Stimulated activated CD4-positive, alpha-beta T cell treated with anti-CD3 and anti-CD28 coated beads, Interleukin-12 subunit alpha, Interleukin-12 subunit beta, amount 100 ng/mL, for 4 hours (primary cell): ENCODE measurements at regions not wholly inside any gene's neighbourhood (a gene's known extent, or its start where the extent isn't known, plus 50 kb on each side); places are given as distances from the start of the nearest gene placed in this dataset.

Experiments
- DNase-seq: peaks from one replicate; pipeline ENCODE4 v3.0.0-alpha.2; 2020

DNA sequence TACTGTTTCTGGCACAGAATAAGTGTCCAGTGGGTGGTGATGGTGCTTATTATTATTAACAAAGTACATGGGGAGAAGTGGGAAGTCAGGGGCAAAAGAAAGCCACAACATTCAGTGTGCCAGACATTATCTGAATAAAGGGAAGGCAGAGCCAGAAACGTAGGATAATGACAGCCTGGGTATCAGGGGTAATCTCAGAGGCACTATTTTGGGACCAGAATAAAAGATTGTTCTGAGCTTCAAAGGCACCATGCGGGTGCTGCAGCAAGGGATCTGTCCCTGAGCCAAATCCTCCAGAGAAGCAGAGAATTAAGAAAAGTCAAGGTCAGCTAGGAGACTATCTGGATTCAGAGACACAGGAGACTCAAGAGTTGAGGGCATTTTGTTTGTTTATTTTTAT is 328.8 kb upstream of the GATB start:
- DNase-seq, result no peak

- no peak for DNase-seq
Observed at GRCh38 chr4:152087335-152087734, 326.5 kb upstream of the GATB start.

DNA sequence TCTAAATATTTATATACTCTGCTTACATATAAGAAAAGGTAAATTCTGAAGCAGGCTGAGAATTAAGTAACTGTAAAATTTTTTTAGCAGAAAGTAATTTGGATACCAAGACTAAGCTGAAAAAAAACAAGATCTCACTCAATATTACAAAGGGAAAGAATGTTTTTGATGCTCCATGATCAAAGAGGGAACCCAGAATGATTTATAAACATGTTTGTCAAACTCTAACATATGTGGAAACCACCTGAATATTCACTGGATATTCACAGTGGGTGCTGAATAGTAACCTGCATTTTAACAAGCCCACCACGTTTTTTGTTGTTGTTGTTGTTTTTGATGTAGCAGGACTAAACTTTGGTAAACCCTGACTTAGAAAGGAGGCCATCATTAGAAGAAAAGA is 324.9 kb upstream of the GATB start:
- no peak for DNase-seq

DNA sequence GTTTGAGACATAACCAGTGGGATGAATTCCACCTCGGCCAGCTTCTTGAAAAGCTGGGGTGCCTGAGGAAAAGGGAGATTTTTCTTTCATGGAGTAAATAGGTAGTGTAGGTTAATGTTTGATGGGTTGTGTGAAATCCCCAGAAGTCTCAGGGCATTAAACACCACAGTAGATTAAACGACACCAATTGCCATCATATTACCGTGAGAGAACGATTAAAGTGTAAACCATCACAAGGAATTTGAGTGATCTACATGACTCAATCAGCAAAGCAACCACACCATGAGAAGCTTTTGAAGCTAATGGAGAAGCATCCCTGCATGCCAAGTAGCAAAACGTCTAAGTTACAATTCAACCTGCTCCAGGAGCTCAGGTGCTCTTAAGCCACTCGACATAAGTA is 322.5 kb upstream of the GATB start:
- DNase-seq, result no peak

DNA sequence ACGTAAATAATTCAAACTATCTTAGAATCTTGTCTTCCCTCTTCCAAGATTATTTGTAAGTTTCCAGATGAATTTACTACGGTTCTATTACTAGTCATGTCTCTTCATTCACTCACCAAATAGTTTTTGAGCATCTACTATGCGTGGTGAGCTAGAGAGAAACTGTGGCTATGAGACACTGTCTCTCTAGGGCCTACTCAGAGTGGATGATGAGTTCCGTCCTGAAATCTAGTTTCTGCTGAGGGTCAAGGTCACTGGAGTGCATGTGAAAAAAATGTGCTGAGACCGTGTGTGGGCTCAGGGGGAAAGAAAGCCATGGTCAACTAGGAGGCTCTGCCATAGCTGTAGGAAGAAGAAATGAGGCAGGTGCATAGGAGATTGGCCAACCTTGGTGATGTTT is 320.2 kb upstream of the GATB start:
- DNase-seq, result no peak

GRCh38 chr4:152079543-152080293 is 318.9 kb upstream of the GATB start:
- DNase-seq, result no peak

- DNase-seq, result no peak
Observed at GRCh38 chr4:152079079-152079478, 318.3 kb upstream of the GATB start.

- DNase-seq, result no peak
Observed at GRCh38 chr4:152077582-152077981, 316.8 kb upstream of the GATB start.

- no peak for DNase-seq
Observed at GRCh38 chr4:152075253-152075928, 314.6 kb upstream of the GATB start.

- DNase-seq, result no peak
Observed at GRCh38 chr4:152074573-152074972, 313.8 kb upstream of the GATB start.

DNA sequence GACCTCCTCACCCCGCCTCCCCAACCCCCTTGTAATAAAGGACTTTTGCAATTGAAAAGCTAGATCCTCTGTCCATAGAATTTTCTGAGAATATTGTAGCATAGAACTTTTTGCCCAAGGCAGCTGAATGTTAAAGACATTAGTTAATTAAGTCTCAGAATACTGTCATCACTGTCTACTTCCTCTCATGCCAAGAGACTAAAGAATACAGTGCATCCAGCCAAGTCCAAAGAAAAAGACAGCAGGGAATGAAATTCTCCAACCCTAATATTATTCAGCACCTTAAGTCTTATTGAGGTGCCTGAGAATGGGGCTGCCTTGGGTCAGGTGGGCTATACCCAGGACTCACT is 313.3 kb upstream of the GATB start:
- DNase-seq, result no peak

DNA sequence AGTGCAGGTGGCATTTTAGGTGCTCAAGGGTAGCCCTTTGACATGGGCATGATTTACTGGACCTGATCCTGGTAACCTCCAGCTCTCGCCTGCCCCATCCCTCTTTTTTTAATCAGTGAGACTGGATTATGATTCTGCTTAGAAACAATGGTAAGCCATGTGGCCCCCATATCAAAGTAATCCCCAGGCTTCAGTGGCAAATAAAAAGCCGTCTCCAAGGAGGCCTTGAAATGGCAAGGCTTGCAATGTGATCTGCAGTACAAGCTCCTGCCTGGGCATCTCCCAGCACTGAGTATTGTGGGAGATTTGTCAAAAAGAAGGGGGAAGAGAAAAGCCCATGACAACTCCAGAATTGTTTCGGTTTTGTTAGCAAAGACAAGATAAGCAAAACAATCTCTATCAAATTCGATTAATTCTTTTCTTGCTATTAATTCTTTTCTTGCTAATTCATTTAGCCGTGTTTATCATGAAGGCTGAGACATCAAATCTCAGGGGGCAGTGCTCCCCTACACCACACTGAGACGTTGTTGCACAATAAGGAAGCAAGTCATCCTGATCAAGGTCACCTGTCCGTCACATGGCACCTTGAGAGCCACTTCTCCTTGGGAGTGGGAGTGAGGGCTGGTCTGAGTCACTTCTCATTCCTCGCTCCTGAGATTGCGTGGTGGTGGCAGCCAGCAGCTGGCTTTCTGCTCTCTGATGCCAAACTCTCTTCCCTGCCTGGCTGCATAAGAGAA is 312.7 kb upstream of the GATB start:
- no peak for DNase-seq

DNA sequence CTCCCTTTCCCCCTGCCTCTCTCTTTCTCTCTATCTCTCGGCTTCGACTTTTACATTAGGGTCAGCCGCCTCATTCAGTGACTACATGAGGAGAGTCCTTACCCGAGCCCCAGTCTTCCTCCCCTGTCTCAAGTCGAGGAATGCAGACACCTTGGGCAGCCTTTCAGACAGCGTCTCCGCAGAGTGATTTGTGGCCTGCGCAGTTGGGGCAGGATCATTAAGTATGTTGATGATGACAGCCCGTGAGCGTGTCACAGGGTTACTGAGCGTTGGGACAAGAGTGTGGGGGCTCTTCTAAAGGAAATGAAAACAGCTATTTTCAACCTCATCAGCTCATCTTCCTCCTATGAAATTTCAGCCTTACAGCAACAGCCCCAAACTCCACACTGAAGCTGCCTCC is 312.1 kb upstream of the GATB start:
- DNase-seq, result no peak

DNA sequence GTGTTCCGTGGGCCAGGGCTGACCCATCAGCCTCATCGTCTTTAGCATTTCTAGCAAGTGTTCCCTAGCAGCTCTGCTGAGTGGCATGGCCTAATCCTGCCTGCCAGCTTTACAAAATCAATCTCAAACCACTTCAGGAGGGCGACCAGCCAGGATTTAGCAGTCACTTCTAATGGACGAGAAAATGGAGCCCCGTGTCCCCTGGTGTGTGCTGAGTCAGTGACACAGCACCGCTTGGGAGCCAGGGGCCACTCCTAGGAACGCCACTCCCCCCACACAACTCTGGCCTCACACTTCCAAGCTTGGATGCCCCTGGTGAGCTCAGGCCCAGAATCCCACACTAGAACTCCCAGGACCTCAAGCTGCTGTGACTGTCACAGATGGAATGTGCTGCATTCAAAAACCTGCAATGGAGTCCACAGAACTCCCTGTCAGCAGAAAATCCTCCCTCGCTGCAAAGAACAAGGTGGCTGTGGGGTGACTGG is 311.2 kb upstream of the GATB start:
- DNase-seq, result no peak

DNA sequence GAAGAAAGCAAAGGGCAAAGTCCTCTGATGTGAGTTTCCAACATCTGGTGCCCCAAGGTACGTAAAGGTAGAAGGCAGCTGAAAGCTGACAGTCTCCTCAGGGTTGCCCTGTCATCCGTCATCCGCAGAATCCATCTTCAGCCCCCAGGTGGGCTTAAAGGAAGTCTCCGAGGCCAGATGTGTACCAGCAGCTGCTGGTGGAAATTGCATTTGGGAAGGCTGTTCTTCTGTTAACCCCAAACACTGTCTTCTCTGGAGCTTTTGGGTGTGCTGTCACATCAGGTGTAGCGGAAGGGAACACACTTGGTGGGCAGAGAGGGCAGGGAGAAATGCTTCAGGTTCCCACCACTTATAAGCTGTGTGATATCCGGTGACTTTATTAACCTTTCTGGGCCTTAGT is 310.0 kb upstream of the GATB start:
- DNase-seq, result no peak

DNA sequence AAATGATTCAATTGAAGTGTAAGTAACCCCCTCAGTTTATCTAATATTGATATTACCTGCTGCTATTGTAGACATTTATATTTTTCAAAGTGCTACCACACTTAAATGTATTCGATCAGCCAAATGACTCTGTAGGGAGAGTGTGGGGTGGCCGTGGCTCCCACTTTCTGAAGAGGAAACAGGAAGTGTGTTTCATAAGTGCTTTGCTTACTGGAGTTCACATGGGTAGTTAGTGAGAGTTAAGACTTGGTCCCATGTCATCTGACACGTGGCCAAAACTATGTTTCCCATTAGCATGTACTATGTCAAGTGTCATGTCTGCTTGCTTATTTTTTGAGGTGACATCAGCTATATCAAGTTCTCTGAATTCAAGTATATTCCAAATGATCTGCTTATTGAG is 308.1 kb upstream of the GATB start:
- DNase-seq, result no peak

DNA sequence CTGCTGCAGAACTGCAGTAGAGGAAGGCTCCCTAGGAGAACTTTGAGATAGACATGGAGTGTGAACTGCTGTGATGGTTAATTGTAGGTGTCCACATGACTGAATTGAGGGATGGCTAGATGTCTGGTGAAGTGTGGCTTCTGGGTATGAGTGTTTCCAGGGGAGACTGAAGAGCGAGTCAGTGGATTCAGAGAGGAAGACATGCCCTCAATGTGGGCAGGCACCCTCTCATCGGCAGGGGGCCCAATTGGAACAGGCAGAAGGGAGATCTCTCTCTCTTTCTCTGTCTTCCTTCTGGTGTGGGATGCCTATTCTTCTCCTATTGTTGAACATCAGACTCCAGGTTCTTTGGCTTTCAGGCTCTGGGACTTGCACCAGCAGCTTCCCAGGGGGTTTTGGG is 304.7 kb upstream of the GATB start:
- no peak for DNase-seq

DNA sequence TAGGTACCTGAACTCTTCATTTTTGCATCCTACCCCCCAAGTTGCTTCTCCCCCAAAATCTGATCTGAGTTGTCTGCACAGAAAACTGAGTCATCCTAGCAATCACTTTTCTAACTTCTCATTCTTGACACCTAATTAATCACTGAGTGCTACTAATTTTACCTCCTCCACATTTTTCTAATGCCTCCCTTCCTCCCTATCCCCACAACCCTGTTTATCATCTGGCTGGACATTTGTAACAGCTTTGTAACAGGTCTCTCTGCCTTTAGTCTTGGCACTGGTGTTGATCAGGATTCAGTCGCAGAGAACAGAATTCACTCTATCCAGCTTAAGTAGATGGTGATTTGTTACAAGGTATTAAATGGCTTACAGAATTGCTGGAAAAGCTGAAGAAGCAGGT is 303.9 kb upstream of the GATB start:
- DNase-seq, result no peak

DNA sequence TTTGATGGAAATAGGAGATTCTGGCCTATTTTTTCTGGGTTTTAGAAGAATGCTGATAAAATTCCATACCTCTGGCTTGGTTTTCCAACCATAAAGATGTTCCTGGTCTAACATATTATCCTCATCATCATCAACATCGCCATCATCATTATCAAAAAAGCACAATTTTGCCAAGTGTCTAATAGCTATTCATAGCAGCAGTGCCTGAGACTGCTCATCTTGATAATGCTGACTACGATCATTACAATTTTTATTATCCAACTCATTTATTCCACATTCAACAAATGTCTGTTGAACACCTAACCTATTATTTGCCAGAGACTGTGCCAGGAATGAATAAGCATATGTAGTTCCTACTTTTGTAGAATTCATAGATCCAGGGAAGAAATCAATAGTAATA is 303.5 kb upstream of the GATB start:
- no peak for DNase-seq

DNA sequence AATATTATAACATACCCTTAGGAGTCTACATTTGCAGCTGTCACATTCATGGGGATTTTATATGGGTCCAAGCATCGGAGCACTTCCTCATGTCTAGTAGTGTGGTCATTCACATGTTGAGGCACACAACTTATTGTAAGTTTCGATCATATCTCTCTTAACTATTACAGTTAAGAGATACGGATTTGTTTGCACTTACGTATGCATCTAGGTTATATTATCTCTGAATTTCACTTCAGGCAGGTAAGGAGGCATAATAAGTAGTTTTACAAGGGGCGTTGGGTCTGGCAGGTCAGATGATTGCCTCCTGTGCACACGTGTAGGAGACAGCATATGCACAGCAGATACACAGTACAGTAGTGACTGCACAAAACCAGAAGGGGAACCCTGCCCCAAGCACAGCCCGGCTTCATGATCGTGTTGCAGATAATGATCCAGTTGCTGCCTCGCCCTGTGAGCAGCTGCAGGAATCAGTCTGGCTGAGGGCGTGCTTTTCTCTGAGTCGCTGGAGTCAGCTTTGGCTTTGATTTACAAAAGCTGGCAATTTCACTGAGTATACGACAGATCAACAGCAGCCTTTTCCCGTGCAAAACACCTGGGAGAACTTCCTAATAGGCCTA is 302.9 kb upstream of the GATB start:
- DNase-seq, result no peak

DNA sequence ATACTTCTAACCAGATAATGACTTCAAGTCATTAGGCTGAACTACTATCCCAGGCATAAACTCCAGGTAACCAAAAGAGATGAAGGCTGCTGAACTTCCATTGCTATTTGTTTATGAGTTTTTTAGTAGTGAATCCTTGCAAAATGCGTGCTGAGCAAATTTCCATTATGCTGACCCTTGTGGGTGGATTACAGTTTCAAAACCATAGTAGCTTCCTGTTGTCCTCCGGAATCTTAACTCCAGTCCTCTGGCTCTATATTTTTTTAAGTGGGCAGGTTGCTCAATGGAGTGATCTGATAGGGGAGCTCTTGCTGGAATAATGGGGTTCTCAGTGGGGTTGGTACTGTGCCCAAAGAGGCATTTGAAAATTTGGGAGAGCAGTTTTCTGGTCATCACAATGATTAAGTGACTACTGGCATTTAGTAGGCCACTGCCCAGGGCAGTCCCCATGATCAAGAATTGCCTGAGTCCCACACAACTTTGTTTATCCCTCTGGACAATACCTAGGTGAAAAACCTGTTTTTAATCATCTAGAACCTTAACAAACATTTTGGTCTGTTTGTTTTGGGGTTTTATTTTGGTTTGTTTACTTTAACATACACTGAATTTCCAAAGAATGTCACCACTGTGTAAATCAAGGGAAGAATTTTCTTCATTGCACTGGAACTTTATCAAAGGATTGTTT is 302.3 kb upstream of the GATB start:
- DNase-seq, result no peak

GRCh38 chr4:152054731-152055130 is 293.9 kb upstream of the GATB start:
- DNase-seq, result no peak

DNA sequence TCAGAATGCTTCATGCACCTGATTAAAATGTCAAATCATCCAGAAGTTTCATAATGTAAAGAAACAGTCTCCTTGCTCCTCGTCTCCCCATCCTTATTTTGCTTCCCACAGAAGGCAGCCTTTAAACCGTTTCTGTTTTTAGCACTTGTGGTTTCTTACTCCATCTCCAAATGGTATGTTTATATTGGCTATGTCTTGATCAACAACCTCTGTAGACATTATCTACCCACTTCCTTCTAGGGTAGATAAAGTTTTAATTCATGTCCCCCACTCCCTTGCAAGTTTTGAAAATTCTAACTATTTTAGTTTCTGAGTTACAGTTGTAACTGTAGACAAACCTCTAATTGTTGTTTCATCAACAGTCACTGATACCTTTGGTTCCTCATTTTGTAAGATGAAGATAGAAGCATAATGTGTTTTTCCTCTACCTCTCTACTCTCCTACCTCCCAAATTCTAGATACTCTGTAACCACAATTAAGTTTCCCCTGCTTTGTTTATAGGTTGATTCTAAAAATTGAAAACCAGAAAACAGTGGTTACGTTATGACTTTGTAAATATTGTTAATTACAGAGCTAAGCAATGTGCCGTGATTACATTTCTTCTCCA is 291.7 kb upstream of the GATB start:
- no peak for DNase-seq
